Natural killer cell (primary cell): ENCODE measurements at regions not wholly inside any gene's neighbourhood (a gene's known extent, or its start where the extent isn't known, plus 50 kb on each side); places are given as distances from the start of the nearest gene placed in this dataset.

Experiments
- ATAC-seq, 3 donors: fragments of 150-1000 bp in 2 of 3; fragments of 200-7000 bp in 1 of 3; cut with Tn5 transposase; 1 replicate in 1 of 3; 2 replicates in 2 of 3; pipeline ENCODE4 v1.10.0; 2021; ENCODE audit warnings: mild to moderate bottlenecking in 2 of 3, moderate library complexity in 2 of 3
- DNase-seq, 2 donors: peaks; one replicate each; pipeline versions ENCODE4 v3.0.0 to v3.0.0-alpha.2; 2013 to 2021; ENCODE audit warnings: mixed read lengths in 1 of 2
- H3K27ac ChIP-seq: one replicate; pipeline ENCODE4 v1.5.1; 2013; ENCODE audit warnings: mild to moderate bottlenecking, low read length
- H3K27me3 ChIP-seq: one replicate; pipeline ENCODE4 v1.6.1; 2013; ENCODE audit warnings: low read length; ENCODE audit not compliant: control insufficient read depth, insufficient read depth
- H3K36me3 ChIP-seq: one replicate; pipeline ENCODE4 v1.6.1; 2013; ENCODE audit warnings: low read length; ENCODE audit not compliant: control insufficient read depth, insufficient read depth
- H3K4me1 ChIP-seq: one replicate; pipeline ENCODE4 v1.6.1; 2013; ENCODE audit warnings: low read length; ENCODE audit not compliant: control insufficient read depth, insufficient read depth
- H3K4me3 ChIP-seq: one replicate; pipeline ENCODE4 v1.5.1; 2013; ENCODE audit warnings: low read length
- H3K9me3 ChIP-seq: one replicate; pipeline ENCODE4 v1.6.1; 2013; ENCODE audit warnings: low read length; ENCODE audit not compliant: control insufficient read depth, insufficient read depth
- H3K27ac Mint-ChIP-seq, 2 donors: one replicate each; pipeline ENCODE4 v1.8.0; 2022; ENCODE audit warnings: mild to moderate bottlenecking in 2 of 2, mixed read lengths in 2 of 2, moderate library complexity in 1 of 2
- H3K27me3 Mint-ChIP-seq, 2 donors: one replicate each; pipeline ENCODE4 v1.8.0; 2022; ENCODE audit warnings: low read depth in 2 of 2, mixed read lengths in 2 of 2
- H3K36me3 Mint-ChIP-seq: one replicate; pipeline ENCODE4 v1.8.0; 2022; ENCODE audit warnings: mixed read lengths
- H3K4me1 Mint-ChIP-seq, 2 donors: one replicate each; pipeline ENCODE4 v1.8.0; 2022; ENCODE audit warnings: mixed read lengths in 2 of 2
- H3K4me3 Mint-ChIP-seq: one replicate; pipeline ENCODE4 v1.8.0; 2022; ENCODE audit warnings: mild to moderate bottlenecking, moderate library complexity, mixed read lengths
- H3K9me3 Mint-ChIP-seq, 2 donors: one replicate each; pipeline ENCODE4 v1.8.0; 2022; ENCODE audit warnings: mixed read lengths in 2 of 2
- CTCF ChIP-seq: fragments of 200-600 bp; IDR thresholded peaks from one replicate; pipeline ENCODE4 v1.8.0; 2022; ENCODE audit warnings: antibody characterized with exemption
- WGBS: methylation state at CpG from one replicate; pipeline ENCODE4 v1.1.7; 2013; ENCODE audit warnings: missing lambda C conversion rate; ENCODE audit not compliant: insufficient coverage; 5-methylcytosine and 5-hydroxymethylcytosine counted together
- intact Hi-C: fragments of 100-400 bp; cut with micrococcal nuclease; formaldehyde crosslinking; loops from one replicate; pipeline ENCODE4 v1.14.2; 2022

GRCh38 chr20:60132827-60133670 lies 174.8 kb downstream of the CDH26 start:
- Mint-ChIP-seq H3K9me3 (no peaks in the 10 kb centered on the region), H3K4me3 (no peak overlapping the region), H3K27me3 (no peaks in the 10 kb centered on the region), H3K4me1 (peaks cover 26 to 42% of the 10 kb centered on the region in 2 donors), H3K36me3 (no peaks in the 10 kb centered on the region), H3K27ac (peak overlapping the region in 1 of 2 donors; percentile 55)
- Histone ChIP-seq H3K9me3 (no peaks in the 10 kb centered on the region), H3K4me1 (peaks cover 14% of the 10 kb centered on the region), H3K27ac (no peak overlapping the region), H3K4me3 (no peak overlapping the region), H3K27me3 (no peaks in the 10 kb centered on the region), H3K36me3 (no peaks in the 10 kb centered on the region)
- ATAC-seq (no peak), DNase-seq (no peak)
- 72% methylated on average over 14 of the region's 14 CpGs for WGBS
- intact Hi-C loops, result no loop called here
- no peak for TF ChIP-seq CTCF

GRCh38 chr20:60135276-60135675 lies 177.1 kb downstream of the CDH26 start:
- intact Hi-C loops, result loop anchor here (5.0 kb wide), 2 partner anchors 77 to 987 kb away; no protein-coding TSS in a partner anchor
- no peak for ATAC-seq
- Mint-ChIP-seq H3K27ac (no peak overlapping the region), H3K4me1 (peaks cover 44 to 54% of the 10 kb centered on the region in 2 donors), H3K27me3 (no peaks in the 10 kb centered on the region), H3K9me3 (no peaks in the 10 kb centered on the region), H3K4me3 (no peak overlapping the region), H3K36me3 (no peaks in the 10 kb centered on the region)
- WGBS, result 94% methylated on average over 4 of the region's 4 CpGs
- no peak for DNase-seq
- no peaks in the 10 kb centered on the region for H3K36me3 ChIP-seq
- no peak overlapping the region for H3K27ac ChIP-seq
- H3K27me3 ChIP-seq, result no peaks in the 10 kb centered on the region
- H3K9me3 ChIP-seq, result no peaks in the 10 kb centered on the region
- H3K4me1 ChIP-seq, result peaks cover 19% of the 10 kb centered on the region
- H3K4me3 ChIP-seq, result no peak overlapping the region
- TF ChIP-seq CTCF, result no peak

GRCh38 chr20:60136645-60137401 lies 178.6 kb downstream of the CDH26 start:
- Mint-ChIP-seq H3K4me1 (peaks cover 52 to 63% of the 10 kb centered on the region in 2 donors), H3K9me3 (no peaks in the 10 kb centered on the region)
- no peak overlapping the region for H3K4me3 ChIP-seq

More at GRCh38 chr20:60136645-60137401, 178.6 kb downstream of the CDH26 start:
- H3K36me3 Mint-ChIP-seq, result no peaks in the 10 kb centered on the region
- no peaks in the 10 kb centered on the region for H3K36me3 ChIP-seq
- no peaks in the 10 kb centered on the region for H3K27me3 ChIP-seq
- DNase-seq (no peak), ATAC-seq (no peak)
- H3K27ac ChIP-seq, result no peak overlapping the region
- intact Hi-C loops, result loop anchor here (2.0 to 5.0 kb wide), 3 partner anchors 75 to 985 kb away; no protein-coding TSS in a partner anchor
- H3K9me3 ChIP-seq, result no peaks in the 10 kb centered on the region
- no peak for TF ChIP-seq CTCF
- H3K27ac Mint-ChIP-seq, result no peak overlapping the region
- H3K4me3 Mint-ChIP-seq, result no peak overlapping the region
- no peaks in the 10 kb centered on the region for H3K27me3 Mint-ChIP-seq
- 90% methylated on average over 5 of the region's 7 CpGs for WGBS
- H3K4me1 ChIP-seq, result peaks cover 19% of the 10 kb centered on the region
